IPS DF 4.7 (cell line): ENCODE measurements at regions not wholly inside any gene's neighbourhood (a gene's known extent, or its start where the extent isn't known, plus 50 kb on each side); places are given as distances from the start of the nearest gene placed in this dataset.

Experiments used
- DNase-seq: peaks from one replicate; pipeline ENCODE4 v3.0.0-alpha.2; 2013; ENCODE audit warnings: low spot score; ENCODE audit errors: extremely low read depth

- no peak for DNase-seq
Observed at GRCh38 chr7:131619336-131620305, 63.2 kb upstream of the PODXL start.

GRCh38 chr7:131618391-131618790, 62.0 kb upstream of the PODXL start:
- no peak for DNase-seq

- no peak for DNase-seq
Observed at GRCh38 chr7:131616487-131617200, 60.2 kb upstream of the PODXL start.

- DNase-seq: no peak
Observed at GRCh38 chr7:131613909-131614308, 57.5 kb upstream of the PODXL start.

- no peak for DNase-seq
Observed at GRCh38 chr7:131610007-131610406, 53.6 kb upstream of the PODXL start.

- DNase-seq: no peak
Observed at GRCh38 chr7:131608116-131608500, 51.7 kb upstream of the PODXL start.

GRCh38 chr7:131607291-131608115, 51.1 kb upstream of the PODXL start:
- DNase-seq: no peak

- DNase-seq: no peak
Observed at GRCh38 chr7:131606346-131607290, 50.2 kb upstream of the PODXL start.
